COR-L47 (cell line): ENCODE measurements at regions not wholly inside any gene's neighbourhood (a gene's known extent, or its start where the extent isn't known, plus 50 kb on each side); places are given as distances from the start of the nearest gene placed in this dataset.
A peak's percentile ranks its signal among the peaks of the same experiment; 100 is the strongest.
"Not testable (repeated sequence)": the region's sequence is repeated elsewhere in the genome, so short reads cannot be mapped to it uniquely, and the experiment has no call there.

ENCODE experiments used
- DNase-seq: peaks from one replicate; lab custom pipeline; 2025; lab: John Stamatoyannopoulos, UW

DNA sequence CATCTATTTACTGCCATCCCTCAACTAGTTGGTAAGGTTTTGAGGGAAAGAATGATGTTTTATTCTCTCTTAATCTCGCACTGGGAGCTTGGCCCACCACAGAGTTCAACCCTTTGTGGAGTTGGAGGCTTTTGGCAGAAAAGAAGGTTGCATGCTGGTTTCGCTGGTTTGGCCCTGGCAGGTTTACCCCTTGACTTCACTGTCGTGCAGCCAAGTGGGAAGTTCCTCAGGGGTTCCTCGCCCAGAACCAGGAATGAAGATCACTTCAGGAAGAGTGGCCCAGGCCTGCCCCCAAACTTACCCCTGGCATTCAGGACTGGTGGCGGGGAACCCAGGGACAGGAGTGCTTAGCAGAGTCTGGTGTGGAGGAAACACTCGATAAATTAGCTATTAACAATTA, 103.1 kb upstream of the LYZL2 start:
- no peak for DNase-seq

DNA sequence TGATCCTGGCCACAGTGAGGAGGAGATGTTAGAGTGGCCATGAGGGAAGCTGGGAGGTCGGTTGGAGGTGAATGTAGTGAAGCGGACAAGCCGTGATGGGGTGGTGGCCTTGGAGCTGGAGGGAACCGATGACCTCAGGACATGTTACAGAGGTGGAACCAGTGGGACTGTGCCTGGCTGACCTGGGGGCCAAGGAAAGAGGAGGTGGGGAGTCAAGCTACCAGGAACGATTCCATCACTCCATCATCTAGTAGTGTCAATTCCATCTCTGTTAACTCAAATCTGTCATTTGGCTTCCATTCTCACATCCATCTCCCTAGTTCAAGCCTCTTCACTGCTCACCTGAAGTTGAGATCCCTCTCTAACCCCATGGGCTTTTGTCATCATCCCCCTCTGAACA, 102.4 kb upstream of the LYZL2 start:
- DNase-seq = no peak

DNA sequence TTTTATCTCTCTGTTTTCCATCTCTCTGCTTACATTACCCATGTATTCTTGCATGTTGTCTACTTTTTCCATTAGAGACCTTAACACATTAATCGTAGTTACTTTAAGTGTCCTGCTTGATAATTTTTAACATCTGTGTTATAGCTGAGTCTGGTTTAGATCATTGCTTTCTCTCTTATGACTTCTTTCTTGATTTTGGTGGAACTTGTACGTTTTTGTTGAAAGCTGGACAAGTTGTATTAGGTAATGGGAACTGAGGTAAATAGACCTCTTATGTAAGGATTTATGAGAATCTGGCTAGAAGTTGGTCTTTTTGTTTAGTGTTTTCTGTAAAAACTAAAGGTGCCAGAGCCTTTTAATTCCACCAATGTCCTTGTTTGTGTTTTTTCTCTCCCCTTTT, 100.8 kb upstream of the LYZL2 start:
- DNase-seq = no peak

DNA sequence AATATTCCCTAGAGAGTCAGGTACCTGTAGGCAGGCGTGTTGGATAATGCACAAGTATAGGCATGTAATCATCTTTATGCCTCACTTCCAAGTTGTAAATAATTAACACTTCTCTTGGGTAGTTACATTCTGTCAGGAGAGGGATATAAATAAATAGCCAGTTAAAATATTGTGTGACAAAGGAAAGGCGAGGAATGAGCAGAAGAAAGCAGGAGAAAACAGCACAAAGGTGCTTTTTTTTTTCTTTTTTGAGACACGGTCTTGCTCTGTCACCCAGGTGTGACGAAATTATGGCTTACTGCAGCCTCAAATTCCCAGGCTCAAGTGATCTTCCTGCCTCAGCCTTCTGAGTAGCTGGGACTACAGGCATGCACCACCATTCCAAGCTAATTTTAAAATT, 99.2 kb upstream of the LYZL2 start:
- DNase-seq = no peak

DNA sequence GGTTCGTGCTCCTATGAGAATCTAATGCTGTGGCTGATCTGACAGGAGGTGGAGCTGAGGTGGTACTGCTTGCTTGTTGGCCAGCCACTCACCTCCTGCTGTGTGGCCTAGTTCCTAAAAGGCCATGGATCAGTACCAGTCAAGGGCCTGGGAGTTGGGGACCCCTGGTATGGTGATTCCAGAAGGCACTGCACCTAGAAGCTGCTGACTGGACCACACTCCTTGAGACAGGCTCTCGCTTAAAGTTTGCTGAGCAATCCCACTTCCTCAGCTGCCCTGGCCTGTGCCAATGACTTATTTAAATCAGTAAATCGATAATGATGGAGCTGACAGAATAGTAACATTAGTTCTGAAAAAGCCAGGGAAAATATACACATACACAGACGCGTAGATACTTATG, 98.6 kb upstream of the LYZL2 start:
- DNase-seq = no peak

DNA sequence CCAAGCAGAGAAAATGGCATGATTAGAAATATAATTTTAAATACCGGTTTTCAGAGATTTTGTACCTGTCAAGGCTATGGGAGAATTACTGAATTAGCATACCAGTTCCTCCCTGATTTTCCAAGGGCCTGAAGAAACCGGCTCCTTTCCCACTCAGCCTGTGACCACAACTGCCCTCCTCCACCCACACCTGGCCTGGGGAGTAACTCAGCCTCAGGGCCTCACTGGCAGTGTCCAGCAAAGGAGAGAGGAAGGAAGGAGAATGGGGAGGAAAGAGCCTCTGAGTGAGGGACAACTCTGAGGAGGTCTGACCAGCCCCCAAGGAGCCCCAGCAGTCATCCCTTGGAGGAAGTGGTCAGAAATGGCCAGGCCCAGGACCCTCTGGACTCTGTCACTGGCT, 98.0 kb upstream of the LYZL2 start:
- DNase-seq = no peak

DNA sequence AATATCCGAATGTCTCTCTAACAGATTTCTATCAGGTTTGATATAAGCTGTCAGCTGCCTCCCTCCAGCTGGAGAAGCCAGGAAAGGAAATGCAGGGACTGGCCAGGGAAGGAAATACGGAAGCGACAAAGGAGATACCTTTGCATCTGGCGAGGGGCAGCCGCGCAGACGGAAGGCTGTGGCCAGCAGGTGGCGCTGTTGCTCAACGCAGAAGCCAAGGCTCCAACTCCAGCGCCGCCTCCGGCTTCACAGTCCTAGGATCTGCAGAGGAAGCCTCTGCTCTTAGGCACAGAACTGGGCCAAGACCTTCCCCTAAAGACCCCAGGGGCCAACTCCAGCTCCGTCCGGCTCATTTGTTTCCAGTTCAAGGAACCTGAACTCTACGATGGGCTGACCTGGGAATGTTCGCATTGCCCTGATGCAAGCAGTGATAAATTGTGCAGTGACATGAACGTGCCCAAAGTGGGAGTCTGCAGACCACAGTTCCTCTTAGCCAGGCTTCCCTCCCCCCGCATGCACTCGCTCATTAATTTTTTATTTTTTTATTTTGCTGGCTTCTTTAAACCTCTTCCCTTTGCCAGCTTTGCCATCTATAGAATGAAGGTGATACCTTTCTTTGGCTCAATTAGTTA, 97.3 kb upstream of the LYZL2 start:
- DNase-seq = peak; percentile 19

DNA sequence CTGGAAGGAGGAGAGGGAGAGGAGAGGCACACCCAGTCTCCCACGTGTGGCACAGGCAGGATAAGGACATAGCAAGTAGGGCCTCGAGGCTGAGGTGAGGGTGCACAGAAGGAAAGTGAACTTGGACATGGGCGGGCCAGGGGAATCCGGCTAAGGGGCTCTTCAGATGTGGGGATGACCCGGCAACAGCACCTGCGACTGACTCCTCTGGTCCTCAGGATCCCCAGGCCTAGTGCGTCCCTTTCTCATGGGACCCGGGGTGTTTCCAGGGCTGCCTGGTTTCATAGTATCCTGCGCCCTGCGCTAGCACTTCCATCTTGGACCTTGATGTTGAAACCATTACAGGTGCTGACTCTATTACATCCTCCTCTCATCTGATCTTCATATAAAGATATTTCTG, 96.1 kb upstream of the LYZL2 start:
- DNase-seq = no peak

DNA sequence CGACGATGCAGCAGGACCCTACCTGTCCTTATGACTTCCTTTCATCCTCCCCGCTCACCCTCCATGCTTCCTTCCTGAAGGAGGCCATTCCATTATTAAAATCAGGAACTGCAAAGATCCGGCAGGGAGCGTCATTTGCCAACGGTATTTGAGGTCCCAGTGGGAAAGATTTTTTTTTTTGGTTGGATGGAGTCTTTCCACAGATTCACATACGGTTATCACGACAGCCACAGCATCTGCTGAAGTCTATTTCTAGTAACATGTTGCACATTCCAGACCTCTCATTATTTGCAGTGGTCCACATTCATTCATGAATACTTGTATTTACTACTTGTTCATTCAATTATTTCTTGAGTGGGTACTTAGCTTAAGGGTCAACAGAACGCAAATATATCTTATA, 94.7 kb upstream of the LYZL2 start:
- no peak for DNase-seq

DNA sequence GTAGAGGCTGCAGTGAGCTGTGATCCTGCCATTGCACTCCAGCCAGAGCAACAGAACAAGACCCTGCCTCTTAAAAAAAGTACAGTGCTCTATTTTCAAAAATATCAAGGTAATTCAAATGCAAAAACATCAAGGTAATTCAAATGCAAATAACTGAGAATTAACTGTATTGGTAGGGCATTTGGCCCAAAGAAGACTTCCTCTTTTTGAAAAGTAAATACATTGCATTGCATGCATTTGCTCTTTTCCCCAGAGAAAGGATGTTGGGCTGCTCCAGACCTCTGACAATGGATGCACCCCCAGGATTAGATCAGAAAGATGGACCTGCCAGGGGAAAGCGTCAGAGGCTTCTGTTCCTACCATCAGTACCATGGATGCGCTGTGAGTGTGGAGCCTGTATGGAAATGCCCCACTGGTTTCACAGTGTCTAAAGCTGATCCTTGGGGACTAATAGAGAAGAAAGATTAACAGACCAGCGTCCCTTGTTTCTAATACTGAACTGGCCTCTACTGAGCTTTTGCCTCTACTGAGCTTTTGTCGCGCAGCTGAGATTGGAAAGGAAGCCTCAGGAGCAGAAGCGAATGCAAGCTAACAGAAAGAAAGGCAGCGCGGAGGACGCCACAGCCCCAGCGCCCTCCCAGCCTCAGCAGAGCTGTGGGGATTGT, 93.5 kb upstream of the LYZL2 start:
- DNase-seq = no peak

DNA sequence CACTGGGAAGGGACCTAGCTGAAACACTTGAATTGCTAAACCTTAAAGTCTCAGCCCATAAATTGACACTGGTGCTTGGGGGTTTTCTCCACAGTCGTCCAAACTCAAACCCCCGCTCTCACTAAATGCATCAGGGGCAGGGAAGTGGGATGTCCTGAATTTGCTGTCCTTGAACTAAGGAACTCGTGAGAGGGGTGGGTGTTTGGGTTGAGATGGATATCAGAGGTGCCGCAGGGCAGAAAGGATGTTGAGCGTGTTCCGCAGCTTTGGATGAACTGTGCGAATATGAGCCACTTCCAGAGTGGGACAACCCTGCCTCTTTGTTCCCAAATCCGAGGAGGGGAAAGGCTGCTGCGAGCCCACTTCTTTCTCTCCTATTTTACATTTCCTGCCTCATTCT, 90.3 kb upstream of the LYZL2 start:
- DNase-seq = no peak

DNA sequence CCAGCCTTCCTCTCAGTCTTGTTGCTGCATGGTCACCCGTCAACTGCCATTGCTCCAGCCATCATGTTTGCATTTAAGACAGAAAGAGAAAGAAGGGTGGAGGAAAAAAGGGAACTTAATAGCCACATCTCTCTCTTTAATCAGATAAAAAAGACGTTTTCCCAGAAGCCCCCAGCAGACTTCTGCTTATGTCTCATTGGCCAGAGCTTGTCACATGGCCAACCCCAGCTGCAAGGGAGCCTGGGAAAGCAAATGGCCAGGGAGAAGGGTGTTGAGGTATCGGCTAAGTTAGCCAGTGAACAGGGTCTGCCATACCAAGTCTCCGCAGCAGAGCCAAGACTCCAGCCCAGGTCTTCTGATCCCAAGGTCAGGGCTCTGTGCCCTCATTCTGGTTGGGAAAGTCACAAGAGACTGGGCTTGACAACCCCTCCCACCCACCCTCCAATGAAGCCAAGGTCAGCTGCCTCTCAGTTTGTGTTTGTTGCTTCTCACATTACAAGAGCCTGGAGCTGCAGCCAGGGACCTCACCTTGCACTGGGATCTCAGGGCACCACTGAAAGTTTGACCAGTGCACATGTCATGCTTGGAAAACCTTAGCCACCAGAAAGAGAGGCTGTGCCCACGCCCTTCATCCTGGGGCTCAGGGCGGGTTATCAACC, 80.3 kb upstream of the LYZL2 start:
- DNase-seq = no peak

DNA sequence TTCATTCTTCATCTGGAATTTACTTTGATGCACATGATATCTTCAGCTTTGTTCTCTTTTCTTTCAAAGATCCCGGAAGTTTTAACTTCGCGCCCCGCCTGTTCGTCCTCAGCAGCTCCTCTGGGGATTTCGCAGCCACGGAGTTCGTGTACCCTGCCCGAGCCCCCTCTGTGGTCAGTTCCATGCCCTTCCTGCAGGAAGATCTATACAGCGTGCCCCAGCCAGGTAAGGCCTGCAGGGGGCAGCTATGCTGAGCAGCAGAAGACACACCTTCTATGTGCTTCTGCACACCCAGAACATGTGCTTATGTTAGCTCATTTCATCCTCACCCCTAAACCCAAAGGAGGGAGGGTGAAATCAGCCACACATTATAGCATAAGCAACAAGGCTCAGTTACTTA, 79.7 kb upstream of the LYZL2 start:
- no peak for DNase-seq

DNA sequence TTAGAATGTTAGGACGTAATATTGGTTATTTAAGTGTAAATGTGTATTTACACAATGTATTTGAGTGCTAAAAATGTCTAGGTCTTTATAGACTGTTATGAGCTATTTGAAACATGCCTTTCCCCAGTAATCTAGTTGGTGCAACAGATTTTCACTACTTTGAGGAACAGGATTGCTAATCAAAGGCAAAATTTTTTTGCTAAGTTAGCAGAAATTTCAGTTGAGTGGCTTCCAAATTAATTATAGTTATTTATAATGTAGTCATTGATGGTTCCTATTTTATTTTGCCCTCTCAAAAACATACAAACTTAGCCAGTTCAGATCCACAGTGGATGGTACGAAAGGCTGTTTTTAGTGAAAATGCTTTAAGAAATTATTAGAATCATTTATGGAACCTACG, 78.7 kb upstream of the LYZL2 start:
- DNase-seq = no peak

DNA sequence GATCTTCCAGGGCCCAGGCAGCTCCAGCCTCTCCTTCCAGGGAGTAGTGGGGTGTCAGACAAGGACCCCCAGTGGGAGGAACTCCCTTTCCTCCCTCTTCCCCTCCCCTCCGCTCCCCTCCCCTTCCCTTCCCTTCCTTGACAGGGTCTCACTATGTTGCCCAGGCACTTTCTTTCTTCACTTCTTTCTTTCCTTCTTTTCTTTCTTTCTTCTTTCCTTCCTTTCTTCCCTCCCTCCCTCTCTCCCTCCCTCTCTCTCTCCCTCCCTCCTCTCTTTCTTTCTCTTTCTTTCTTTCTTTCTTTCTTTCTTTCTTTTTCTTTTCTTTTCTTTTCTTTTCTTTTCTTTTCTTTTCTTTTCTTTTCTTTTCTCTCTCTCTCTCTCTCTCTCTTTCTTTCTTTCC, 76.6 kb upstream of the LYZL2 start:
- DNase-seq = not testable (repeated sequence)

DNA sequence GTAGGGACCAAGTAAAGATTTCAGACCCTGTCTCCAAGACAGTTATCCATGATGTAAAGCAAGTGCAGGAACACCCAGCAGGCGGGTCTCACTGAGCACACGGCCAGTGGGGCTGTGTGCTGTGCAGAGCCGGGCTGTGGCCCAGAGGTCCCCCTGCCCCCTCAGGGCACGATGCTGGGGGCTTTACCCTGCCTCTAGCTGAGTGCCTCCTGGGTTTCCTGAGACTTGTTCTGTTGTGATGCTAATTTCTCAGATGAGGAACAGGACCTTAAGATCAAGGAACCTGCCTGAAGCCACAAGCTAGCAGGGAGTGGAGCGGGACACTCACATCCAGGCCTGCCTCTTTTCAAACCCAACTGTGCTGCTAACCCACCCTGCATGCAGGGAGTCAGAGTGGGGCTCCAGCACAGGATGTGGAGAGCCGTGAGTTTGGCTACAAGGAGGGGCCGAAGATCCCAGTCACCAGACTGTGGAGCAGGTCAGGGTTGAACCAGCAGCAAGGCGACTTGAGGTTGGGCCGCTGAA, 76.1 kb upstream of the LYZL2 start:
- DNase-seq = no peak

DNA sequence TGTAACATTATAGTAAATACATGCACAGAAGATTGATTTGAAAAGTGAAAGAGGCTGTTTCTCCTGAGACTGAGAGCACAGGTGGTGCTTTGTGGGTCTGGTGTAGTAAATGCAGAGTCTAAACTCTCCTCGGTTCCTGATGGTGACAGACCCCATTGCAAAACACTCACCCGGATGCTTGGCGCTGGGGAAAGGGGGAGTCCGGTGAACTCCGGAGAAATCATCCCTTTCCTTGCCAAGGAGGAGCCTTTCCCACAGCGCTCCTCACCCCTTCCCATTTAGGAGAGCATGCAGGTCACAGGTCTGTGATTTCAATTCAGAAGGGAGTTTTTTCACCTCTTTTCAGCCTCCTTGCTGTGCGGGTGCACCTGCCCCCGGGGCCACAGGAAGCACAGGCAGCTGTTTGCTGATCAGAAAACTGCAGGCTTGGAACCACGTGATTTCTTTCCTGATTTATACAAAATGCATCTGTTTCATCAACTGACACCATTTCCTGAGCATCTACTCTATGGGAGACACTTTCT, 75.6 kb upstream of the LYZL2 start:
- DNase-seq = no peak

DNA sequence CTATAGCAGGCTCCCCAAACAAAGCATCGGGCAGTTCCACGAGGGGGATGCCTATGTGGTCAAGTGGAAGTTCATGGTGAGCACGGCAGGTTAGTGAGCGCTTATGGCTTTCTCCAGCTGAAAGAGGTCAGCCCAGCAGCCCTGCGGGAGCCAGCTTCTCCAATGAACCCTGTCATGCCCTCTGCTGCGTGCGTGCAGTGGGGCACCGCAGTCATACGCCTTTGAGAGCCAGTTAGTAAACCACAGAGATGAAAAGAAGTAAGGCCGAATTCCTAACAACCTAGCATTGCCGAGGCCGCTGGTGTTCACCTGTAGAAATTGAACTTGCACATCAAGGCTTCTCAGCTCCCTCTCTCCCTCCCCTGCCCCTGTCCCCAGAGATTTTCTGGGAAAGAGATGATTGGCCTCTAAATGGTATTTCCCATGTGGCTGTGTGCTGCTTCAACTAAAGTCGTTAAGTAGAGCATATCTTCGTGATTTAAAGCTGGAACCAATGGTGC, 75.1 kb upstream of the LYZL2 start:
- not testable (repeated sequence) for DNase-seq

DNA sequence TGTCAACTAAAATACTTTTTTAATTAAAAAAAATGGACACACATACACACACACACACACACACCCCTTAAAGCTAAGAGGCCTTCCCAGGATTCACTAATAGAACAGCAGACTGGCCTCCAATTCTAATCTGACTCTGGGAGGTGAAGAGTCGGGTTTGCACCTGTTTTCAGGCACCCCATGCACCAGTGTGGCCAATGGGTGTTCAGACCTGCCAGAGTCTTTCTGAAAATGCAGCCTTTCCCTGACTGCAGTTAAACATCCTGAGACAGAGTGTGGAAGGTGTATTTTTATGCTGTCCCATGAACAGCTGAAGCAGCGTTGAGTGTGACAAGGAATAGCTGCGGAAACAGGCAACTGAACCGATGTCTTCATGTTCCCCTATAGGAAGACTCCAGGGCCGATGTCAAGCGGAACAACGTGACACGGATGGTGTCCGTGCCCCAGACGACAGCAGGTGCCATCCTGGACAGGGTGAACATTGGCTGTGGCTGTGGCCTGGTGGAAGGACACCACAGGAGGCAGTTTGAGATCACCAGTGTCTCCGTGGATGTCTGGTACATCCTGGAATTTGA, 74.6 kb upstream of the LYZL2 start:
- no peak for DNase-seq

DNA sequence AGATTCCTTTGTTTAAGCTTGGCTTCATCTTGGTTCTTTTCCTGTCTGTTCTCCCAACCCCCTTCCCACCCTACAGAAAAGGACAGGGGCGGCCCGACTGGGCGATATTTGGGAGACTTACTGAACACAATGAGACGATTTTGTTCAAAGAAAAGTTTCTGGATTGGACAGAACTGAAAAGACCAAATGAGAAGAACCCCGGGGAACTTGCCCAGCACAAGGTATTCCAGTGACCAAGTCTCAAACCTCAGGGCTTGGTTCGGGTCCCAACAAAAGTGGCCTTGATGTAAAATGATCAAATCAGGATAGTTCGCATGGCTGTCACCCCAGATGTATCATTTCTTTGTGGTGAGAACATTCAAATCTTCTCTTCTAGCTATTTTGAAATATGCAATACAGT, 73.9 kb upstream of the LYZL2 start:
- not testable (repeated sequence) for DNase-seq

DNA sequence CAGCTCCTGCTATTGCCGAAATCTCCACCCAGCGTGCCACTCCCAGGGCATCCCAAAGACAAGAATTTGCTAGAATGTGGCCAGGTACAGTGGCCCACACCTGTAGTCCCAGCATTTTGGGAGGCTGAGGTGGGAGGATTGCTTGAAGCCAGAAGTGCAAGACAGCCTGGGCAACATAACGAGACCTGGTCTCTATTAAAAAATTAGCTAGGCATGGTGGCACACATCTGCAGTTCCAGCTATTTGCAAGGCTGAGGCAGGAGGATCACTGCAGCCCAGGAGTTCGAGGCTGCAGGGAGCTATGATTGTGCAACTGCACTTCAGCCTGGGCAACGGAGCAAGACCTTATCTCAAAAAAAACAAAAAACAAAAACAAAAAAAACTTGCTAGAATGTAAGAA, 73.3 kb upstream of the LYZL2 start:
- no peak for DNase-seq

DNA sequence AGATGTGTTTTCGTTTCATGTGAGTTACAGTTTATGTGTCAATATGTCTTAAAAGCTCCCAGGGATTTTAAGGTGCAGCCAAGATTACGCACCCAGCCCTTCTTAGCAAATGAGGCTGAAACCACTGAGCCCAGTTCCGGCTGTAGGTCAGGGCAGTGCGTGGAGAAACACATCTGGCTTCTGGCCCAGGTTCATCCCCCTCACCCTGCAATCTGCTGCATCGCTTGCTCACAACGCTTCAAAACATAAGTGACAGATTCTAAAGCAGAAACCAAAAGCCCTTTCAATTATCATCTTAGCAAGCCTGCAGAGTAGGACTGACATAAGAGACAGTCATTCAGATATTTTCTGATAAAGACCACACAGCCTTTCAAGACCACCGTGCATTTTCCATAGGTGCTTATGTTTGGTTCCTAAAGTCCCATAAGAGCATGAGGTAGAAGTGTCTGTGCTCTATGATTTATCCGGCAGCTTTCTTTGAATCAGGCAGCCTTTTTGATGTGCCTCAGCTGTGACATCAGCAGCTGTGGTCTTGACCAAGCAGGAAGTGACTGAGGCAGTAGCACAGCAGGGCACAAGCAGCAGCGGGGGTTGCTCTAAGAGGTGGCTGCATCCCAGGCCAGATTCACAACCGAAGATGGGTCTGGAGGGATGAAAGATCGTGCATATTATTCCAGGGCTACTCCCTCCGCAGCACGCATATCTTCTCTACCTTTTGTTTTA, 72.1 kb upstream of the LYZL2 start:
- DNase-seq = no peak
